Heart left ventricle (tissue), 16 donors: ENCODE measurements at regions not wholly inside any gene's neighbourhood (a gene's known extent, or its start where the extent isn't known, plus 50 kb on each side); places are given as distances from the start of the nearest gene placed in this dataset.

ENCODE experiments used
- ATAC-seq, 4 donors: fragments of 200-7000 bp; cut with Tn5 transposase; one replicate each; pipeline ENCODE4 v1.9.1; 2020 to 2022; ENCODE audit warnings: moderate library complexity in 4 of 4, mild to moderate bottlenecking in 3 of 4, moderate number of reproducible peaks in 1 of 4
- DNase-seq, 5 donors: peaks; one replicate each; pipeline ENCODE4 v3.0.0-alpha.2; 2020
- H3K27ac ChIP-seq, 12 donors: fragments of 200-600 bp; sonication (generic) in 4 of 12; one replicate each; pipeline versions ENCODE4 v1.5.0 to v1.8.0; 2016 to 2022; ENCODE audit warnings: mild to moderate bottlenecking in 2 of 12
- H3K27me3 ChIP-seq, 9 donors: fragments of 200-600 bp; sonication (generic) in 2 of 9; one replicate each; pipeline versions ENCODE4 v1.5.1 to v1.8.0; 2016 to 2022; ENCODE audit warnings: mild to moderate bottlenecking in 3 of 9
- H3K36me3 ChIP-seq, 9 donors: fragments of 200-600 bp; sonication (generic) in 2 of 9; one replicate each; pipeline versions ENCODE4 v1.5.0 to v1.8.0; 2018 to 2022; ENCODE audit warnings: mild to moderate bottlenecking in 2 of 9
- H3K4me1 ChIP-seq, 12 donors: fragments of 200-600 bp; sonication (generic) in 4 of 12; one replicate each; pipeline versions ENCODE4 v1.5.0 to v1.8.0; 2016 to 2022; ENCODE audit warnings: mild to moderate bottlenecking in 3 of 12
- H3K4me3 ChIP-seq, 12 donors: fragments of 200-600 bp; sonication (generic) in 4 of 12; one replicate each; pipeline versions ENCODE4 v1.5.0 to v1.8.0; 2017 to 2022; ENCODE audit warnings: mild to moderate bottlenecking in 9 of 12, moderate library complexity in 4 of 12
- H3K9me3 ChIP-seq, 12 donors: fragments of 200-600 bp; sonication (generic) in 4 of 12; one replicate each; pipeline versions ENCODE4 v1.5.0 to v1.8.0; 2016 to 2022; ENCODE audit warnings: mild to moderate bottlenecking in 1 of 12
- CTCF ChIP-seq, 12 donors: fragments of 200-600 bp; sonication (generic) in 4 of 12; IDR thresholded peaks; one replicate each; pipeline versions ENCODE4 v1.5.0 to v1.8.0; 2018 to 2022; ENCODE audit warnings: antibody characterized with exemption in 12 of 12, mild to moderate bottlenecking in 5 of 12
- POLR2A ChIP-seq, 2 donors: fragments of 450-650 bp; IDR thresholded peaks; one replicate each; pipeline ENCODE4 v1.6.1; 2017; ENCODE audit warnings: antibody characterized with exemption in 2 of 2, mild to moderate bottlenecking in 2 of 2, moderate library complexity in 2 of 2
- WGBS, 4 donors: extraction: QIAGEN DNeasy Blood & Tissue Kit in 2 of 4; methylation state at CpG; one replicate each; pipeline versions ENCODE4 v1.1.5 to v1.1.7; 2013 to 2018; 5-methylcytosine and 5-hydroxymethylcytosine counted together
- intact Hi-C, 10 donors: fragments of 100-400 bp; cut with DNase I; formaldehyde crosslinking; loops; one replicate each; pipeline versions ENCODE4 v1.11.1 to v1.14.2; 2022
- donor health status: ischemic (EF 13 %, LVEDD 7.1; RV severe dilation, severe dysfunction).
- donor health status: healthy with polysubstance abuse.
- donor health status: DM: no; HTN: yes; CAD: no.
- donor health status: DM: no; HTN: no; CAD: no.
- donor health status: ischemic (EF 25% LVEDD 6.9; RV normal size, moderate dysfunction).
- donor health status: ischemic (EF 25% LVEDD 5.7; RV mildly dilated, moderate dysfunction).
- donor health status: healthy.
- donor health status: DM: yes; HTN: yes; CAD: no.
- donor health status: ischemic (EF 35%, LVEDD 5.7; RV mildly dilated, moderate dysfunction).
- donor health status: nonischemic (EF 11% LVEDD 7.7; RV severe dilation, severe dysfunction).
- donor health status: DM: yes; HTN: yes; CAD: no.
- donor health status: PGD.
- donor health status: ischemic (EF 29% LVEDD 5.4; RV normal size, mild dysfunction).
- donor health status: nonischemic (EF 23%, LVEDD 6.1; RV moderate dilation, normal function).

- no peak overlapping the region for H3K27ac ChIP-seq
- 68 to 77% methylated on average over 2 of the region's 2 CpGs; no CpG with 5 or more reads in 2 of the 4 donors for WGBS, 4 donors
- intact Hi-C loops = no loop called here
- no peak overlapping the region for H3K4me3 ChIP-seq
- no peaks in the 10 kb centered on the region for H3K9me3 ChIP-seq
- DNase-seq (no peak), ATAC-seq (no peak)
- TF ChIP-seq POLR2A (IDR thresholded peaks at IDR 0.05) = no peak
- no peak for TF ChIP-seq CTCF (IDR thresholded peaks at IDR 0.05)
- H3K27me3 ChIP-seq = no peaks in the 10 kb centered on the region
- no peaks in the 10 kb centered on the region for H3K36me3 ChIP-seq
- H3K4me1 ChIP-seq = no peaks in the 10 kb centered on the region
These were observed 757.9 kb downstream of the CDY2B start for GRCh38 chrY:17122166-17122565.

GRCh38 chrY:17085303-17085702 is 794.7 kb downstream of the CDY2B start:
- intact Hi-C loops = loop anchor here in 1 of 10 donors (10.0 kb wide), 1 partner anchor 59 kb away; no protein-coding TSS in a partner anchor
- H3K36me3 ChIP-seq = no peaks in the 10 kb centered on the region
- TF ChIP-seq CTCF (IDR thresholded peaks at IDR 0.05) (no peak), POLR2A (IDR thresholded peaks at IDR 0.05) (no peak)
- DNase-seq (no peak), ATAC-seq (no peak)
- no peak overlapping the region for H3K27ac ChIP-seq
- H3K4me1 ChIP-seq = no peaks in the 10 kb centered on the region
- no peaks in the 10 kb centered on the region for H3K9me3 ChIP-seq
- H3K27me3 ChIP-seq = no peaks in the 10 kb centered on the region
- no peak overlapping the region for H3K4me3 ChIP-seq

- H3K9me3 ChIP-seq = no peaks in the 10 kb centered on the region
- H3K4me3 ChIP-seq = no peak overlapping the region
- H3K4me1 ChIP-seq = no peaks in the 10 kb centered on the region
- H3K36me3 ChIP-seq = no peaks in the 10 kb centered on the region
- DNase-seq (no peak), ATAC-seq (no peak)
- no peak overlapping the region for H3K27ac ChIP-seq
- no peaks in the 10 kb centered on the region for H3K27me3 ChIP-seq
- TF ChIP-seq POLR2A (IDR thresholded peaks at IDR 0.05) (no peak), CTCF (IDR thresholded peaks at IDR 0.05) (no peak)
- intact Hi-C loops = loop anchor here in 1 of 10 donors (10.0 kb wide), 1 partner anchor 65 kb away; no protein-coding TSS in a partner anchor
- WGBS, 4 donors = 40 to 46% methylated on average over 3 of the region's 3 CpGs; no CpG with 5 or more reads in 2 of the 4 donors
These were observed 800.1 kb downstream of the CDY2B start for GRCh38 chrY:17079887-17080286.

- TF ChIP-seq CTCF (IDR thresholded peaks at IDR 0.05) (no peak), POLR2A (IDR thresholded peaks at IDR 0.05) (no peak)
- DNase-seq (no peak), ATAC-seq (no peak)
- 47 to 50% methylated on average over 2 of the region's 2 CpGs; no CpG with 5 or more reads in 2 of the 4 donors for WGBS, 4 donors
- Histone ChIP-seq H3K36me3 (no peaks in the 10 kb centered on the region), H3K27me3 (no peaks in the 10 kb centered on the region), H3K4me3 (no peak overlapping the region), H3K9me3 (peaks cover 0 to 2% (median 0%) of the 10 kb centered on the region in 12 donors), H3K27ac (no peak overlapping the region), H3K4me1 (no peaks in the 10 kb centered on the region)
- intact Hi-C loops = no loop called here
These were observed 812.7 kb downstream of the CDY2B start for GRCh38 chrY:17067307-17067706.
